SK-N-SH (cell line): ENCODE measurements at regions not wholly inside any gene's neighbourhood (a gene's known extent, or its start where the extent isn't known, plus 50 kb on each side); places are given as distances from the start of the nearest gene placed in this dataset.

Source experiments
- CHD2 ChIP-seq: fragments of 150-350 bp; IDR thresholded peaks from 2 replicates; pipeline ENCODE4 v1.6.1; 2018; ENCODE audit warnings: low read length; ENCODE audit not compliant: partially characterized antibody
- EP300 ChIP-seq, 2 experiments: IDR thresholded peaks; 2 replicates each; pipeline versions ENCODE4 v1.4.0 to v1.6.1; 2012; ENCODE audit warnings: borderline replicate concordance in 1 of 2, low read depth in 1 of 2, low read length in 1 of 2
- FOXJ3 ChIP-seq: sonication (generic); formaldehyde crosslinking; IDR thresholded peaks from 2 replicates; pipeline ENCODE4 v1.5.1; 2020; ENCODE audit warnings: mild to moderate bottlenecking, missing genetic modification reagents
- FOXM1 ChIP-seq: IDR thresholded peaks from 2 replicates; pipeline ENCODE4 v1.4.0; 2012; ENCODE audit warnings: low read depth, mild to moderate bottlenecking
- NFIC ChIP-seq: IDR thresholded peaks from 2 replicates; pipeline ENCODE4 v1.4.0; 2012; ENCODE audit warnings: borderline replicate concordance
- POLR2AphosphoS5 ChIP-seq: IDR thresholded peaks from 2 replicates; pipeline ENCODE4 v1.6.1; 2012; ENCODE audit warnings: low read depth, low read length
- RAD21 ChIP-seq: IDR thresholded peaks from 2 replicates; pipeline ENCODE4 v1.6.1; 2012; ENCODE audit warnings: mild to moderate bottlenecking, low read length
- REST ChIP-seq: IDR thresholded peaks from 2 replicates; pipeline ENCODE4 v1.6.1; 2012; ENCODE audit warnings: mild to moderate bottlenecking, low read depth, low read length, moderate library complexity
- USF1 ChIP-seq: IDR thresholded peaks from 2 replicates; pipeline ENCODE4 v1.4.0; 2012; ENCODE audit warnings: low read depth, borderline replicate concordance
- YY1 ChIP-seq: IDR thresholded peaks from 2 replicates; pipeline ENCODE4 v1.4.0; 2012; ENCODE audit warnings: low read depth, mild to moderate bottlenecking
- ZBTB33 ChIP-seq: IDR thresholded peaks from 2 replicates; pipeline ENCODE4 v1.4.0; 2012; ENCODE audit warnings: low read depth, borderline replicate concordance
- TF ChIP-seq, protein P1 (sequence below): fragments of 200-600 bp; sonication (generic); IDR thresholded peaks from 2 replicates; pipeline ENCODE4 v1.6.1; 2017; ENCODE audit warnings: antibody characterized with exemption, mild to moderate bottlenecking, moderate library complexity
- TF ChIP-seq, protein P2 (sequence below): fragments of 150-350 bp; IDR thresholded peaks from 2 replicates; pipeline ENCODE4 v1.6.1; 2017; ENCODE audit warnings: antibody characterized with exemption, low read length, low read depth, borderline replicate concordance
- TF ChIP-seq, protein P3 (sequence below): IDR thresholded peaks from 2 replicates; pipeline ENCODE4 v1.4.0; 2012; ENCODE audit warnings: low read depth

- TF ChIP-seq, protein P1, sequence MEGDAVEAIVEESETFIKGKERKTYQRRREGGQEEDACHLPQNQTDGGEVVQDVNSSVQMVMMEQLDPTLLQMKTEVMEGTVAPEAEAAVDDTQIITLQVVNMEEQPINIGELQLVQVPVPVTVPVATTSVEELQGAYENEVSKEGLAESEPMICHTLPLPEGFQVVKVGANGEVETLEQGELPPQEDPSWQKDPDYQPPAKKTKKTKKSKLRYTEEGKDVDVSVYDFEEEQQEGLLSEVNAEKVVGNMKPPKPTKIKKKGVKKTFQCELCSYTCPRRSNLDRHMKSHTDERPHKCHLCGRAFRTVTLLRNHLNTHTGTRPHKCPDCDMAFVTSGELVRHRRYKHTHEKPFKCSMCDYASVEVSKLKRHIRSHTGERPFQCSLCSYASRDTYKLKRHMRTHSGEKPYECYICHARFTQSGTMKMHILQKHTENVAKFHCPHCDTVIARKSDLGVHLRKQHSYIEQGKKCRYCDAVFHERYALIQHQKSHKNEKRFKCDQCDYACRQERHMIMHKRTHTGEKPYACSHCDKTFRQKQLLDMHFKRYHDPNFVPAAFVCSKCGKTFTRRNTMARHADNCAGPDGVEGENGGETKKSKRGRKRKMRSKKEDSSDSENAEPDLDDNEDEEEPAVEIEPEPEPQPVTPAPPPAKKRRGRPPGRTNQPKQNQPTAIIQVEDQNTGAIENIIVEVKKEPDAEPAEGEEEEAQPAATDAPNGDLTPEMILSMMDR = no peak
- TF ChIP-seq NFIC (no peak), CHD2 (no peak), REST (no peak), POLR2AphosphoS5 (no peak), USF1 (no peak), RAD21 (no peak), FOXM1 (no peak), ZBTB33 (no peak), FOXJ3 (CRISPR knock-in tag) (no peak), EP300 (IDR thresholded peaks at IDR 0.05; ENCODE audit: borderline replicate concordance in 1 of 2, low read depth in 1 of 2, low read length in 1 of 2) (no peak), YY1 (no peak)
- TF ChIP-seq, protein P2, sequence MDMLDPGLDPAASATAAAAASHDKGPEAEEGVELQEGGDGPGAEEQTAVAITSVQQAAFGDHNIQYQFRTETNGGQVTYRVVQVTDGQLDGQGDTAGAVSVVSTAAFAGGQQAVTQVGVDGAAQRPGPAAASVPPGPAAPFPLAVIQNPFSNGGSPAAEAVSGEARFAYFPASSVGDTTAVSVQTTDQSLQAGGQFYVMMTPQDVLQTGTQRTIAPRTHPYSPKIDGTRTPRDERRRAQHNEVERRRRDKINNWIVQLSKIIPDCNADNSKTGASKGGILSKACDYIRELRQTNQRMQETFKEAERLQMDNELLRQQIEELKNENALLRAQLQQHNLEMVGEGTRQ = no peak
- TF ChIP-seq, protein P3, sequence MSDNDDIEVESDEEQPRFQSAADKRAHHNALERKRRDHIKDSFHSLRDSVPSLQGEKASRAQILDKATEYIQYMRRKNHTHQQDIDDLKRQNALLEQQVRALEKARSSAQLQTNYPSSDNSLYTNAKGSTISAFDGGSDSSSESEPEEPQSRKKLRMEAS = no peak
These were observed 525.8 kb downstream of the DIPK2A start for GRCh38 chr3:144497452-144497851.
